Activated naive CD4-positive, alpha-beta T cell treated with Interleukin-2 at 50 U/mL for 16 hours (primary cell): ENCODE measurements at regions not wholly inside any gene's neighbourhood (a gene's known extent, or its start where the extent isn't known, plus 50 kb on each side); places are given as distances from the start of the nearest gene placed in this dataset.
"Not testable (repeated sequence)": the region's sequence is repeated elsewhere in the genome, so short reads cannot be mapped to it uniquely, and the experiment has no call there.

Experiments used
- DNase-seq: peaks from one replicate; pipeline ENCODE4 v3.0.0-alpha.2; 2020

DNA sequence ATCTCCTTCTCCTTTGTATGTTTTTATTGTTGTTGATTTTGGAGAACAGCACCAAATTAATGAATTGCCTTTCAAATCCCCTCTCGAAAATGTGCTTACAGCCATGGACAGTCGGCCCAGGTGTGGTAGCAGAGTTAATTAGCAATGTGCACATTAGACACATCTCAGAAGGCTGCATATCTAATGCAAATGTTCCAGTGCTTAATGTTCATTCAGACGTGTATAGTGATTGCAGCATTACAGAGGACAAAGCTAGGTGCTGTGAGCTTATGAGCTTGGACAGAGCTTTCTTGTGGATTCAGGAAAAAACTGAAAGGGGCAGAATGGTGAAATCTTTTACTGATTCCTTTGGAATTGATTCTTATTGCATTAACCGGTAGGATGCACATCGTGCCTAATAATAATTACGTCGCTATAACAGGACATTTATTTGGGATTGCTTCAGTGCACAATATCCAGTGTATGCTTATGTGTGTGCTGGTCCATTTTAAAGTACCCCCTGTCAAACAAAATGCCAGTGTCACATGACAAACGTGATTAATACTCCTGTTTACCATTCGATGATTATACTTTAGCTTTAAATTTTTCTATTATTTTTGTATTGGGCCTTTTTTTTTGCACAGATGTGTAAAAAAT lies 552.9 kb upstream of the EPHA5 start:
- no peak for DNase-seq

DNA sequence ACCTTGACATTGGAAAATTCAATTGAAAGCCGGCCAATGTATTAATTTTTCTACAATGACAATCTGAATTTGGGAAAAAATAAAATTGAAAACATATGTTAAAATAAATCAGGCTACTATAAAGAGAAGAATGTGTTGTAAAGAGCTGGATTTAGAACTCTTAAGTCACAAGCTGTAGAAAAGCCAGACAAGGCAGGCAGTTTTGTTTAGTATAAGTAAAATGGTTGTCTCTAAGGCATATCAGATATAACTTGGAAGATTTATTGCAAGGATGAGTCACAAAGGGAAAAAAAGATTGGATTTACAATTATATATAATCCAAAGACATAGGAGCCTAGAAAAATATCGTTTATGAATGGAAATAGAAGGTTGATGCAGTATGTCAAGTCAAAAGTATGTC lies 549.1 kb upstream of the EPHA5 start:
- no peak for DNase-seq

DNA sequence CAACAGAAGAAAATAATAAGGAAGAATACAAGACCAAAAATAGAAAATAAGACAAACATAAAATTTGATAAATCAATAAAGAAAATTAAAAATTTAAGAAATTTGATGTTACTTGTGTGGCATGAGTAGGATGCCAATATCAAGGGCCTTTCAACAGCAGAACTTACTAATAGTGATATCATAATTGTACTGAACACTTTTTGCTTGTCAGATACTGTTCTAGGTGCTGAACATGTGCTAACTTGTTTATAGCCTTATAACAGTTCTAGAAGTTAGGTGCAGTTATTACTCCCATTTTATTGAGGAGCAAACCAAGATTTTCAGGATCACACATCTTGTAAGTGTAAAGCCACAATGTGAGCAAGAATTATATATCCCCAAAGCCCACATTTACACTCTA lies 546.0 kb upstream of the EPHA5 start:
- no peak for DNase-seq

DNA sequence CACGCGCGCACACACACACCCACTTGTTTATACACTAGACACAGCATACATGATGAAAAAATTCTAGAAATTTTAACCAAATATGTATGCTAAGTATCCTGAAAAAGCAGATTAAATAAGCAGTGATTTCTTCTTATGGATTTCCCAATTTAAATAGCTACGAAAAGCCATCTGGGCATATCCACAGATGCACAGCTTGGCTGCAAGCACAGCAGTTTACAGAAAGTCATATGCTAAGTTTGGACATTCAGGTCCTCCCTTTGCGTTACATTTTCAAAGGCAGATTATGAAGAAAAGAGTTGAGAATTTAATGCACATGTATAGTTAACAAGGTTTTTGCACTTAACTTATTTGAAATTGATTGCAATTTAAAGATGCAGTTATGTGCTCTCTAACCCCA lies 542.2 kb upstream of the EPHA5 start:
- no peak for DNase-seq

DNA sequence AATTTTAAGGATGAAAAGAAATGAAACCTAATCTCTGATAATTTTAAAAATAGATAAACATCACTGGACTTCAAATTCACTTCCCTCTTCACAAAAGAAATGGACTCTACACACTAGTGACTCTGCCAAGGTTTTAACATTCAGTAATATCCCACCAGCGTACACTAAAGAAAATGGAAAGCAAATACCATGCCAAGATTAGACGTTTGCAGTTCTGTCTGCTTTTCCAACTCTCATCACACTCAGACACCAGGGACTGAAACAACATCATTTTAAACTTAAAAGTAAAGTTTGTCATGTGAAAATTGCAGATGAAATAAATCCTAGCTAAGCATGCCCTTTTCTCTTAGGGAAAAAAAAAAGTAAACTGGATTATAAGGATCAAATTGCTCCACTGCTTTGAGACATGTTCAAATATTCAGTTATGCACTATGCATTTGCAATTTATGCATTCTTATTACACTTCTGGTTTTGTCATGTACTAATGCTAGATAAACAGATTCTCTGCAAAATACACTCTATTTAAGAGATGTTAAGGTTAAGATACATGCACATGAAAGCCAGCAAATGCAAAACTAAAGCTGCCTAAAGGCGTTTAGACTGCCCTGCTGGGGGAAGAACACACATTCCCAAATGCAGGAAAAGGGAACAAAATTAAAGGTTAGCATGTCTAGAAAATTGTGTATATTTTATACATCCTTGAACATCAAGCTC lies 534.4 kb upstream of the EPHA5 start:
- no peak for DNase-seq

DNA sequence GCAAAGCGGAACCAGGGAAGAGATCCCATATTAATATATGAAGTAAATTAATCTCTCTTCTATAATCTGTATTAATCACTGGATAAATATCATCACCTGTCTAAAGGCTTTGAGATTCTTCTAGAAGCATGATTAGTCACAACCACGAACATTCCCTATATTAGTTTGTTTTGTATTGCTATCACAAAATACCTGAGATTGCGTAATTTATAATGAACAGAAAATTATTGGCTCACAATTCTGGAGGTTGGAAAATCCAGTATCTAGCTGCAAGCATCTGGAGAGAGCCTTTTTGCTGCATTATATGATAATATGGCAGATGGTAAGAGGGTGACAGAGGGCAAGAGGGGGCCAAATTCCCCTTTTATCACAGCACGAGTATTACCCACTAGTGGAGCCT lies 532.6 kb upstream of the EPHA5 start:
- DNase-seq: no peak

DNA sequence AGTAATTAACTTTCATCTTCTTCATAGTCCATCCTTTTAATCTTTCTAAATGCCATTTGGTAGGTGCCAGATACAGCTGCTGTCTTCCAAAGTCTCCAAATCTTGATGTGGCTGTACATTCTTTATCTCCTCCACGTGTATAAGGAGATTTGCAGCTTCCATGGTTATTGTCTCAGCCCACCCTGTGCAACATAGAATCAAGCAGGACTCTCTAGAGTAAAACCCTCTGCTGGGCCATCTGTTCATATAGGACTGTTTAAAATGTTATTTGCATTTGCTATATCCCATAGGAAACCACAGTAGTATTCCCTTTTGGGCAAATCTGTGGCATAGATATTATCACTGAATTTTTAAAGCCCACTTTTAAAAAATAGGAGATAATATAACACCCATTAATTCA lies 527.2 kb upstream of the EPHA5 start:
- no peak for DNase-seq

DNA sequence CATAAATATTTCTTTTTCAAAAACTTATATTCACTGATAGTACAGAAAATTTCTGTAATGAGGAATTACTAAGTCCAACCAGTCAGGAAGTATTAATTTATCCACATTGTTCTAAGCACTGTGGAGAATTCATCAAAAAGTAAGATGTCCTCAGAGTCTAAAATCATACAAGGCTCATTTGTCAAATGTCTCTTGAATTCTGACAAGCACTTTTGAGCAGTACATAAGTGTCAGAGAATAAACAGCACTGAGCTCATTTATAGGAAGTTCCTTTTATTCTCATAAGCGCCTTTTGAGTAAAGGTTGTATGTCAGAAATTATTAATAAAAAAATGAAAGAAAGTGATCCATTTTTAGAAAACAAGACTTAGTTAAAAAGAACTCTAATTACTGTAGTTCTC lies 523.2 kb upstream of the EPHA5 start:
- no peak for DNase-seq

DNA sequence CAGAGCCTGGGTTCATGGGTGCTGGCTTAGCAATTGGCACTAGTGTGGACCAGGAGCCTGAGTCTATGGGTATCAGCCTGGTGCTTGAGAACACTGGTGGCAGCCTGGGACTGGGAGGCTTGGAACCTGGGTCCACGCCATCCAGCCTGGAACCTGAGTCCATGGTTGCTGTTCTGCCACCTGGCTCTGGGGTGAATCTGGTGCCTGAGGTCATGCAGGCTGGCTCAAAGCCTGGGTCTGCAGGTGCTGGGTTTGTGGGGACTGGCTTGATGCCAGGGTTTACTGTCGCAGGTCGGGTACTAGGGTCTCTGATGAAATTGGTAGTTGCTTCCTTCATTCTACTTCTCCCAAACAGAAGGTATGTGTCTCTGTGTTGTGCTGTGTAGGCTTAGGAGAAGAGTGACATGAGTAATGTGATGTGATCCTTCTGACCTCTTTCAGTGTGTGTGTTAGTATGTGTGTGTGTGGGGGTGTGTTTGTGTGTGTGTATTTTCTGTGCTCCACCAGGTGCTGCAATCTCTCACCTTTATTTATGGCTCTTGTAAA lies 517.0 kb upstream of the EPHA5 start:
- no peak for DNase-seq

DNA sequence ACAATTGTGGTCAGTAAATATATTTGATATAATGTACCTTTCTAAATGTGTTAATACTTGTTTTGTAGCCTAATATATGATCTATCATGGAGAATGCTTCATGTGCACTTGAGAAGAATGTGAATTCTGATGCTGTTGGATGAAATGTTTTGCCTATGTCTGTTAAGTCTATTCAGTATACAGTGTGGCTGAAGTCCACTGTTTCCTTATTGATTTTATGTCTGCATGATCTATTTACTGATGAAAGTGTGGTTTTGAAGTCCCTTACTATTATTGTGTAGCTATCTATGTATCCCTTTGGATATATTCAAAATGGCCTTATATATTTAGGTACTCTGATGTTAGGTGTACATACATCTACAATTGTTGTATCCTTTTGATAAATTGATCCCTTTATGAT lies 515.8 kb upstream of the EPHA5 start:
- no peak for DNase-seq

DNA sequence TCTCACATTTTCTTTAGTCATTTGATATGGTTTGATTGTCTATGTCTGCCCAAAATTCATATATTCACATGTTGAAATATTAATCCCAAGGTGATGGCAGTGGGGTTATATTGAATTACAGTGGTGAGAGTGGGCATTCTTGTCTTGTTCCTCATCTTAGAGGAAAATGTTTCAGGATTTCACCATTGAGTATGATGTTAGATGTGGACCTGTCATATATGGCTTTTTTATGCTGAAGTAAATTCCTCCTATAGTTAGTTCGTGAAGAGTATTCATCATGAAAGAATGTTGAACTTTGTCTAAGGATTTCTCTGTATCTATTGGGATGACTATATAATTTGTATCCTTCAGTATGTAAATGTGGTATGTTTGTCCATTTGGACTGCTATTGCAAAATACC lies 512.3 kb upstream of the EPHA5 start:
- no peak for DNase-seq

DNA sequence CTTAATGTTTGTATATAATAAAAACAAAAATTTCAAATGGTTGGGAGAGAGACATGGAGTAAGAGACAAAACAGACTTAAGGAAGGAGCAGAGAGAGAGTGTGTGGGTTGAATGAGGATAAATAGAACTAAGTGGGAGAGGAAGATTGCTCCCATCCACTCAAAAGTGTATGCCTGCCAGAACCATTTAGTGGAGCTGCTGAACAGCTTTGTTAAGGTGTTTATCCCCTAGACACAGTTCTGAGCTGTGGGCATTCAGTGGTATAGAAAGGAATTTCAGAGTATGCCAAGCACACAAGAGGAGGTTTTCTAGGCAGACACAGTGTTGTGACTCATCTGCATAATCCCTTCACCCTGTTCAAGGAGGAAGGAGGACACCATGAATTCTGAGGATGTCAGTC lies 508.6 kb upstream of the EPHA5 start:
- DNase-seq: no peak

DNA sequence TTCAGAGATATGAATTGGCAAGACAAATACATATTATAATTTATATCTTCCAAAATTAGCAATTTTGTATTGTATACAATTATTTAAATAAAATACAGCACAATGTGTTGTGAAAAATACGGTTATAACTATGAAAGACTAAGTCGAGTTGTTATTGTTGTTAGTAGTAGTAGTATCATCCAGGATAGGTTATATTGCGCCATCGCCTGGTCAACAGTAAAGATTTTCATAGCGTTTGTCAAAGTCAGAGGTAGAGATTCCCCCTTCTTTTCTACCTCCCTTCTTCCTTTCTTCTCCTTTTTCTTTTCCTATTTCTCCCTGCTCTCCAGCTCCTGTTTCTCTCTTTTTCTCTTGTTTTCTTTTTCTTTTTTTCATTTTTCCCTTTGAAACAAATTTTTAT lies 499.1 kb upstream of the EPHA5 start:
- no peak for DNase-seq

DNA sequence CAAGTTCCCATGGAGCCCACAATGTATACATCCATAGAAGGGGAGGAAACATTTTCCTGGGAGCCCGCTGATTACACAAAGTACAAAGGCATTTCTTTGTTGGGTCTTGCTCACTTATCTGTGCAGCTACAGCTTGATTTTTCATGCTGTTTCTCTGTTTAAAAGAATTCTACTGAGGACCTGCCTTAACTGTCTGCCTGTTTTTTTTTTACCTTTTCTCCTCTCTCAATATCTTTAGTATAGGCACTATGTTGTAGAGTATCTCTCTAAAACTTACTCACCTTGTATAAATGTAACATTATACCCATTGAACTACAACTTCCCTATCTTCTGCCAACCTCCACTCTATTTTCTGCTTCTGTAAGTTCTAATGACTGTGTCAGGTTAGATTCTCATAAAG lies 494.6 kb upstream of the EPHA5 start:
- no peak for DNase-seq

DNA sequence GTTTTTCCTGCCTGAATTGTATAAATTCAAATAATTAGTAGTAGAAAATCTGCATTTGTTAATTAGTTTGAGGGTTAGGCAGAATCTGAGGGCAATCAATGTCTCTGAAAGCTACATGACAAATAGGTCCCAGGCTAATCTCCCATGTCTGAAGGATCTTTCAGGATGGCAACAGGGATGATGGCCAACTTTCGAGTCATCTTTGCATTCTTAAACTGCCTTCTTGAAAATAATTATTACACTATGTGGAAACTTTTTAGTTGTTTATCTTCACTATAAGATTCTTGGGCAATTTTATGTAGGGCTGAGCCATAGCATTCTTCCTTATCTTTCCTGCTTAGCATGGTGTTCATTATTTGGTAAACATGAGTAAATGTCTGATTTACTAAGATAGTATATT lies 490.3 kb upstream of the EPHA5 start:
- DNase-seq: no peak

DNA sequence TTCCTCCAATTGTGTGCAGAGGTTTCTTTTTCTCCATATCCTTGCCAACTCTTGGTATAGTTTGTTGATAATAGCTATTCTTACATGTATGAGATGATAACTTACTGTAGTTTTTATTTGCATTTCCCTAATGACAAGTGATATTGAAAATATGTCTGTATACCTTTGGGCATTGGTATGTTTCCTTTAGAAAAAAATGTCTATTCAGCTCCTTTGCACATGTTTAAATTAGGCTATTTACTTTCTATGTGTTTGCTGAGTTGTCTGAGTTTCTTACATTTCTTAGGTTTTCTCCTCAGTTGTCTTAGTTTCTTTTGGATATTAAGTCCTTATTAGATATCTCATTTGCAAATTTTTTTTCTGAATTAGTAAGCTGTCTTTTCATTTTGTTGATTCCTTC lies 487.3 kb upstream of the EPHA5 start:
- DNase-seq: no peak

DNA sequence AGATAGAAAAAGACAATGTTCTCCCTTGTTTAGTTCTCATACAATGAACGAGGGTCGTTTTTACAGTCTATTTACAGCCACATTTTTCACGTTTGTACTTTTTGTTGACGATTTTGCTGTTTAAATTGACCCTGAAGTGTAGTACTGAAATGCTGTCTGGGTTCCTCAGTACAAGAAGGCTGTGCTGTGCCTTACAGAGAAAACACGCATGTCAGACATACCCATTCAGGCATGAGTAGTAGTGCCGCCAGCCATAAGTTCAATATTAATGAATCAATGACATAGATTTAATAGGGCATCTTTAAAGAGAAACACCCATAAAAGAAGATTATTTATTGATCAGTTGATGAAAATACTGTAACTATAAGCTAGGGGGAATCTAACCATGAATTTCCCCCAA lies 459.8 kb upstream of the EPHA5 start:
- no peak for DNase-seq

DNA sequence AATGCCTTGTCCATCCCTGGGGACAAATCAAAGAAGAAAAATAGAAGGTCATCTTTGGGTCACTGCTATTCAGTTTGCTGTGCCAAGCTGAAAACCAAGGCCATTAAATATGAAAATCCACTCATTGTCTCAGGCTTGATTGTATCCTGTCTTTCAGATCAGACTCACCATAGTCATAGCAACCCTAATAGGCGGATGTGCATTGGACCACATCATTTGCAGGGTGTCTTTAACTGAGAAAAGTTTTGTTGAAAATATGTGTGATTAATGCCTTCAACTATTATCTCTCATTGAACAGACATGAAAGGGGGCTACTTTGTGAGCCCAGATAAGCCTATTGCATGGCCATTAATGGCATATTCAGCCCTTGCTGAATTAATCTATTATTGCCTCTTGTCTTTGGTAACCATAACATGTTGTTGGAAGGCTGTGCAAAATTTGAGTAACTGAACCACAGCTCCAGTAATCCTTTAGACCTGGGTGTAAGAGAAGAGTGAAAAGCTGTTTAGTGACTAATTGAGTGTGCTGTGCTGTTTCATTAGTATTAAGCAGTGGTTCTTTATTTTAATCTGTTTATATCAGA lies 453.6 kb upstream of the EPHA5 start:
- DNase-seq: no peak

DNA sequence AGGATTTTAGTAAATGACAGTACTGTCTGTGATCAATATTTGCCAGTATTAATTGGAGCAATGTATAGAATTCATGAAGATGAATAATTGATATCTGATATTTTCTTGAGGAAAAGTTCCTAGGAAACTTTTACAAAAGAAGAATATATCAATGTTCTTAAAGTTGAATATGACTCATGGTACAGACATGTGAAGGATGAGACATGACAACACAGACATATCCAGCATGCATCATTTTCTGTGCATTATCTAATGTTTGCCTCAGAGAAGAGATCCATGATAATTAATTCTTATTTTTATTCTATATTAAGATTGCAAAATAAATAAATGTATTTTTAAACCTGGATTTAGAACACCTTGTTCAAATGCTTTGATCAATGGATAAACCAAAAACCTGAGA lies 452.9 kb upstream of the EPHA5 start:
- DNase-seq: no peak

DNA sequence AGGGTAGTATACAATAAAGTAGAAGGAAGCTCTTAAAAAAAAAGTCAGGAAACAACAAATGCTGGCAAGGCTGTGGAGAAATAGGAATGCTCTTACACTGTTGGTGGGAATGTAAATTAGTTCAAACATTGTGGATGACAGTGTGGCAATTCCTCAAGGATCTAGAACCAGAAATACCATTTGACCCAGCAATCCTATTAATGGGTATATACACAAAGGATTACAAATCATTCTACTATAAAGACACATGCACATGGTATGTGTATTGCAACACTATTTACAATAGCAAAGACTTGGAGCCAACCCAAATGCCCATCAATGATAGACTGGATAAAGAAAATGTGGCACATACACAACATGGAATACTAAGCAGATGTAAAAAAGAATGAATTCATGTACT lies 444.9 kb upstream of the EPHA5 start:
- DNase-seq: not testable (repeated sequence)

DNA sequence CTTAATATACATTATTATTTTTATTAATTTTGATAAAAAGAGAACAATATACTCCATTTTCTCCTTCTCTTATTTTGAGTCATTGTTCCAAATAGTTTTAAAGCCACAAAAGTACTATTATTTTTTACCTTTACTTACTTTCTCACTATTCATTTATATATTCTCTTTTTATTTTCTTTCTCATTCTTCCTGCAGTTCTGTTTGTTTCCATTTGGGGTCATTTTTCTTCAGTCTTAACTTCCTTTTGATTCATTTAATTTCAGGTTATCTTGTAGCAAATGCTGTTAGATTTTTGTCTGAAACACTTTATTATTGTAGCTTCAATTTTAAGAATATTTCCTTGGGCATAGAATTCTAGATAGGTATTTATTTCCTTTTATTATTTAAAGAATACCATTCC lies 438.6 kb upstream of the EPHA5 start:
- DNase-seq: no peak

DNA sequence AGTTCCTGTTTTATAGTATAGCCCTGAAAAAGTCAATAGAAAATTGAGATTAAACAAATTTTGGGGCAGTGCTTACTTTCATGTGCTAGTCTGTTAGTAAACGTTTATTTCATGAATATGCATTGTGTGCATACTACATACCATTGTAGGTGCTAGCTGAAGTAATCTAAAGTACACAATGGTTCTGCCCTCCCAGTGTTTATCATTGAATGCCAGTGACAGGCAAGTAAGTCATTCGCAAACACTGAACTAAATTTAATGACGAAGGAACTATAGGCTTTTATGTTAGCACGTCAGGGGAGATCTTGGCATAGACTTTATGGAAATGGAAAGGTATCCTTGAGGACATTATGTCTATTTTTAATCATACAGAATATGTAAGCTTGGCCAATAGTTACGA lies 426.9 kb upstream of the EPHA5 start:
- DNase-seq: no peak

DNA sequence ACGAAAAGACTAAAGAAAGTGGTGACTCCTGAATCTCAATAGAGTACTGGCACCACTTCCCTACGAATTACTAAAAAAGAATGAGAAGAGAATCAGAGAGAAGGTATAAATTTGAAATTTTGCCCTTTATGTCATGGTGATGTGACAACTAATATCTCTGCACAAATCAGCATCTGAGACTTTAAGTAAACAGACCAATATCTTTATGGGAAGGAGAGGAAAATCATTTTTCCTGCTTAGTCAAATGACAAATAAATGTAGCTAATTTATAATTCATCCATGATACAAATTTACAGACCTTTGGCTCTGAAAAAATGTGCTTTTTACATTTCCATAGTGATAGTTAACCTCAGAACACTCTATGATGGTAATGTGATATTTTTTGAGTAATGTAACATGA lies 424.8 kb upstream of the EPHA5 start:
- no peak for DNase-seq

DNA sequence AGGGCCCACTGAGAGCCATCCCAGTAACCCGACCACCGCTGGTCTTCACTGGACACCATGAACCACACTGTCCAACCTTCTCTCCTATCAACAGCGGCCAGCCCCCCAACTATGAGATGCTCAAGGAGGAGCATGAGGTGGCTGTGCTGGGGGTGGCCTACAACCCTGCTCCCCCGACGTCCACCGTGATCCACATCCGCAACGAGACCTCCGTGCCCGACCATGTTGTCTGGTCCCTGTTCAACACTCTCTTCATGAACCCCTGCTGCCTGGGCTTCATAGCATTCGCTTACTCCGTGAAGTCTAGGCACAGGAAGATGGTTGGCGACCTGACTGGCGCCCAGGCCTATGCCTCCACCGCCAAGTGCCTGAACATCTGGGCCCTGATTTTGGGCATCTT lies 423.8 kb upstream of the EPHA5 start:
- DNase-seq: no peak

DNA sequence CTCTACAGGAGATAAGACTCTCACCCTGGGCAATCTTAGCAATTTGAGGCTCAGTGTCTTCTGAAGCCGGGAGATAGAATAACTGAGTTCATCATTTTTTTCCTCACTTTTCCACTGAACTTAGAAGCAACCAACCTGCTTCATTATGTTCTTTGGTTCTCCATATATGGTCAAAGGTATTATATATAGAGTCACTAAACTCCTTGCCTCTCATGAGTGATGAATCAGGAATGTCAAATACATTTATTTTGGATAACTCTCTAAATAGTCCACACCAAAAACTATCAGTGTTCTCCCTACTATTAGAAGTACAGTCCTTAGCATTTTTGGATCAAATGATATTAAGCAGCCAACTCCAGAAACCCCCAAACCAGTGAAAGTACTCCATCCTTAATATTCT lies 421.5 kb upstream of the EPHA5 start:
- DNase-seq: no peak
